Mucosa of descending colon (tissue), 3 donors: ENCODE measurements at regions not wholly inside any gene's neighbourhood (a gene's known extent, or its start where the extent isn't known, plus 50 kb on each side); places are given as distances from the start of the nearest gene placed in this dataset.
A peak's percentile ranks its signal among the peaks of the same experiment; 100 is the strongest.

Source experiments
- ATAC-seq: fragments of 200-7000 bp; cut with Tn5 transposase; one replicate; pipeline ENCODE4 v1.9.1; 2020; ENCODE audit warnings: mild to moderate bottlenecking, moderate library complexity
- DNase-seq, 3 donors: peaks; one replicate each; pipeline ENCODE4 v3.0.0-alpha.2; 2020
- H3K36me3 ChIP-seq: fragments of 200-600 bp; one replicate; pipeline ENCODE4 v1.8.0; 2021; ENCODE audit warnings: low read depth, mild to moderate bottlenecking
- H3K4me1 ChIP-seq: fragments of 200-600 bp; one replicate; pipeline ENCODE4 v1.8.0; 2021; ENCODE audit warnings: low read depth, mild to moderate bottlenecking
- H3K4me3 ChIP-seq: fragments of 200-600 bp; one replicate; pipeline ENCODE4 v1.8.0; 2021; ENCODE audit warnings: mild to moderate bottlenecking
- H3K9me3 ChIP-seq: fragments of 200-600 bp; one replicate; pipeline ENCODE4 v1.8.0; 2021; ENCODE audit warnings: mild to moderate bottlenecking
- CTCF ChIP-seq: fragments of 200-600 bp; IDR thresholded peaks from one replicate; pipeline ENCODE4 v1.8.0; 2022; ENCODE audit warnings: antibody characterized with exemption, mild to moderate bottlenecking
- intact Hi-C, 2 donors: fragments of 100-400 bp; cut with DNase I in 1 of 2; cut with micrococcal nuclease in 1 of 2; formaldehyde crosslinking; loops; one replicate each; pipeline versions ENCODE4 v1.11.0 to v1.11.1; 2022; cut with DNase I, micrococcal nuclease
- donor health status: DM: no; HTN: no; CAD: no; lungs with moderate emphysema.
- donor health status: DM: no; HTN: no; CAD: no.
- donor health status: DM: no; HTN: yes; CAD: no.

- H3K9me3 ChIP-seq = peaks cover 5% of the 10 kb centered on the region
- ATAC-seq (no peak), DNase-seq (no peak)
- intact Hi-C loops = no loop called here
- no peaks in the 10 kb centered on the region for H3K36me3 ChIP-seq
- H3K4me1 ChIP-seq = no peaks in the 10 kb centered on the region
- H3K4me3 ChIP-seq = no peak overlapping the region
- no peak for TF ChIP-seq CTCF
Measured at GRCh38 chr2:194003911-194004310, 1653.1 kb upstream of the SLC39A10 start.

GRCh38 chr2:194002699-194003368, 1654.2 kb upstream of the SLC39A10 start:
- Histone ChIP-seq H3K36me3 (no peaks in the 10 kb centered on the region), H3K4me3 (no peak overlapping the region), H3K4me1 (no peaks in the 10 kb centered on the region), H3K9me3 (peaks cover 5% of the 10 kb centered on the region)
- no peak for TF ChIP-seq CTCF
- DNase-seq (peak in 1 of 3 donors; percentile 43), ATAC-seq (no peak)
- intact Hi-C loops = no loop called here

GRCh38 chr2:193990868-193991267, 1666.2 kb upstream of the SLC39A10 start:
- no peak for TF ChIP-seq CTCF
- no peaks in the 10 kb centered on the region for H3K4me1 ChIP-seq
- no peak for DNase-seq
- intact Hi-C loops = no loop called here
- no peaks in the 10 kb centered on the region for H3K36me3 ChIP-seq
- H3K9me3 ChIP-seq = no peaks in the 10 kb centered on the region
- no peak for ATAC-seq
- H3K4me3 ChIP-seq = no peak overlapping the region

GRCh38 chr2:193989645-193990044, 1667.4 kb upstream of the SLC39A10 start:
- intact Hi-C loops = no loop called here
- no peak overlapping the region for H3K4me3 ChIP-seq
- no peak for ATAC-seq
- no peak for DNase-seq
- H3K9me3 ChIP-seq = no peaks in the 10 kb centered on the region
- no peak for TF ChIP-seq CTCF
- no peaks in the 10 kb centered on the region for H3K36me3 ChIP-seq
- H3K4me1 ChIP-seq = no peaks in the 10 kb centered on the region

GRCh38 chr2:193988784-193989183, 1668.2 kb upstream of the SLC39A10 start:
- ATAC-seq = no peak
- no peak for TF ChIP-seq CTCF
- no peak for DNase-seq
- no peak overlapping the region for H3K4me3 ChIP-seq
- no peaks in the 10 kb centered on the region for H3K36me3 ChIP-seq
- no peaks in the 10 kb centered on the region for H3K4me1 ChIP-seq
- no peaks in the 10 kb centered on the region for H3K9me3 ChIP-seq
- intact Hi-C loops = no loop called here

- ATAC-seq = no peak
- no peaks in the 10 kb centered on the region for H3K4me1 ChIP-seq
- TF ChIP-seq CTCF = no peak
- H3K4me3 ChIP-seq = no peak overlapping the region
- no peaks in the 10 kb centered on the region for H3K9me3 ChIP-seq
- intact Hi-C loops = no loop called here
- H3K36me3 ChIP-seq = no peaks in the 10 kb centered on the region
- DNase-seq = no peak
Measured at GRCh38 chr2:193985272-193985671, 1671.8 kb upstream of the SLC39A10 start.
